Epidermal melanocyte (primary cell): ENCODE measurements at regions not wholly inside any gene's neighbourhood (a gene's known extent, or its start where the extent isn't known, plus 50 kb on each side); places are given as distances from the start of the nearest gene placed in this dataset.

Experiments
- DNase-seq: peaks from one replicate; pipeline ENCODE4 v3.0.0; 2011; ENCODE audit warnings: low spot score; ENCODE audit not compliant: insufficient read length

DNA sequence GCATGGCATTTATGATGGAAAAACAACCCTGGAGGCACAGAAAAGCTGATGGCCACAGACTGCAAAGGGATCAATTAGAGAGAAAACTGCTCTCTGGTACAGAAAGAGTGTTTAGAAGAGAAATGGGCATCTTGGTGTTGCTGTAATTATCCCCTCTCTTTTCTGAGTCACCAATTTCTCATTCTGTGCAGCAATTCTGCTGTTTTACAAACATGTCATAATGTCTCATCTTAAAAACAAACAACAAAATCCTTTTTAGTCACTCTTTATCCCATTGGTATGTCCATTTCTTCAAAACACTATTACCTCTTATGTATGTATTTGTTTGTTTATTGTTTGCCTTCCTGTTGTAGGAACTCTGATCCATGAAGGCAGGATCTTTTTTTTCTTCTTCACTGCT is 73.9 kb upstream of the HK2 start:
- DNase-seq, result no peak

DNA sequence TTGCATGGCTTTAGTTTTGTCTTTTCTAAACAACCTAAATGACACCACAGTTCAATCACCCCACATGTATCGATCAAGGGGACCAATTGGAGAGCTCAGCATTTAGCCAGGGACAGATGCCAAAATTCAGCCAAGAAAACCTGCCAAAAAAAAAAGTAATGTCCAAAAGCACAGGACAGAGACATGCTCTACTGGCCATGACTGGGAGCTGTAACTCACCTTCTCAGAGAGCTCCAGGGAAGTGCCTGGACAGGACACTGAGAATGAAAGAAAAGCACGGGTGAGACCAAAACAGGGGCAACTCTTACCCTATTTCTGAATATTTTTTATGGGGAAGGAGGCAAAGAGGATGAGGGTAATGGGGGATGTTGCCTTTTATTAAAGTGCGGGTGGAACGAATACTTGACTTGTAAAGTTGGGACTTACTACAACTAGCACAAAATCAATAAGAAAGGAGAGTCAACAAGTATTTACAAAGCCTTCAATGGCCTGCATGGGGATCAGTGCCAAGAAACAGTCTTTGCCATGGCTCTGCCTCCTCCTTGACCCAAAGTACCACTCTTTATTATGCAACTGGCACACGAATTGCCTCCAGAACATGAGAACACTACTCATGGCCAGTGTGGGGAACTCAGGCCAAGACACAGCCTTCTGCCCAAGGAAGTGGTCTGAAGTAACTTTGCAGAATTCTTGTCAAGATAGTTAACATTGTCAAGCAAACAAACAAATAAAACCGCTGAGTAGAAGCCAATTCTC is 72.9 kb upstream of the HK2 start:
- no peak for DNase-seq

DNA sequence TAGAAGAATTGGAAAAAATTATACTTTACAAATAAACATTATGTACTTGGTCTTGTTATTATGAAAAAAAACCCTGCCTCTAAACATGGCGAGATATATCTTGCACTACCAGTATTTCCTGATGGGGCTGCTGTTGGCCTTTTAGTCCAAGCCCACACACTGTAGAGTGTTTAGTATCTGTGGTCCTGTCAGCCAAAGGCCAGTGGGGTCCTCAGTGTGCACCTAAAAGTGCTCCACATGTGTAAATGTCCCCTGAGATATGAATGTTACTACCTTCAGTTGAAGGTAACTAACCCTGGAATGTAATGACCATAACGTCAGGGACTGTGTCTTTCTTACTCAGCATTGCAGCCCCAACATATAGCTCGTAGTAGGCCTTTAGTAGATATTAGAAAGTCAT is 71.1 kb upstream of the HK2 start:
- no peak for DNase-seq

DNA sequence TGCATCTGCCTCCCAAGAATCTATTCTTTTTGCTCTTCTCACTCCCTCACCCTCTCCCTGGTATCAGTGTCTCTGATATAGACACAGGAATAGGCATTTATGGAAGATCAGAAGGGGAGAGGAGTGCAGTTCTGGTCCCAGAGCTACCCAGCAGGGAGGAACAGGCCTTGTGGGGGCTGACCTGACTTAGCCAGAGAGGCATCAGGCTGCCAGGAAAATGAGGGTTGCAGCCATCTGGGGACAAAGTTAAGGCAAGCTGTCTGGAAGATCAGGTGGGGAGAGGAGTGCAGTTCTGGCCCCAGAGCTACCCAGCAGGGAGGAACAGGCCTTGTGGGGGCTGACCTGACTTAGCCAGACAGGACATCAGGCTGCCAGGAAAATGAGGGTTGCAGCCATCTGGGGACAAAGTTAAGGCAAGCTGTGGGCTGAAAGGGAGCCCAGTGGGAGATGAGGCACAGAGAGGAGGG is 69.9 kb upstream of the HK2 start:
- DNase-seq, result no peak

DNA sequence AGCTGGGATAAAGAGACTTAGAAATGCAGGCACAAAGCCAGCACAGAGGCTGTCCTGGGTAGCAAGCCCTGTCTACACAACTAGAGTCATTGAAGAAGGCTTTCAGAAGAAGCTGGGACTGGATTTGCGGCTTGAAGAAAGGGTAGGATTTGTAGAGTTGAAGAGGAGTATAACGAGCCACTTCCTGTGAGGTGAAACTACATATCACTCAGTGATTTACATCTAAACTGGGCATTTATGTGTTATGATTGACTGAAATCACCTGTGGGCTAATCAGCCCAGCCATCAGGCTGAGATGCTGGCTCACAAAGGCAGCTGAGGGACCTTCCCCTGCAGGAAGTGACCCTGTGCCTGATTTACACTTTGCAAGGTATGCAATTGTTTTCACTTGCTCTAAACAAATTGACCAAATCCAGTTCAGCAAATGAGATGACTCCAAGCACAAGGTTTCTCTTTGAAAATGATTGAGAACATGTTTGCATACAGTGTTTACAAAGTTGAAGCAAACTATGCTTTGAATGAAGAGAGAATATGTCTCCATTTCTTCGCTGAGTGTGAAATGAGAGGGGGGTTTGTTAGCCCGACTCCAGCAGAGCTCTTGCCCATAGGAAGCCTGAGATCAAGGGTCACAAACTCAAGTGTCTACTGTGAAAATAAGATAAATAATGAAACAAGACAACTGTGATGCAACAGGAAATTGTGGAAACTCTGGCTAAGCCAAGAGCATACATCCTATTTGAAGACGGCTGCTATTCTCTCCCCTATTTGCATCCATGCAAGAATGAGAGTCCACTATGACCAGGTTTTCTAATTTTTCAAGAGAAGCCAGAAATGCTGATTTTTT is 69.3 kb upstream of the HK2 start:
- DNase-seq, result no peak

DNA sequence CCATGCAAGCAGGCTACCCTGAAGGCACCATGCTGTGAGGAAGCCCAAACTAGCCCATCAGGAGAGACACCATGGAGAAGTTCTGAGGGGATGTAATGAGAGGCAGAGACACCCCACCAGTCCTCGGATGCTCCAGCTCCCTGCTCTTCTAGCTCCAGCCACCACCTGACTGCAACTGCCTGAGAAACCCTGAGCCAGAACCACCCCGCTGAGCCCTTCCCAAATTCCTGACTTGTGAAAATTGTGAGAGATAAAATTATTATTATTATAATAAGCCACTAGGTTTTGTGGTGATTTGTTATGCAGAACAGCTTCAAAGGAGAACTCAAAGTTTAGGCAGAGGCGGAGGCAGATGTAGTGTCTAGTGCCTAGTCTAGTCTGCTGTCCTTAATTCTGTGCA is 67.1 kb upstream of the HK2 start:
- no peak for DNase-seq

DNA sequence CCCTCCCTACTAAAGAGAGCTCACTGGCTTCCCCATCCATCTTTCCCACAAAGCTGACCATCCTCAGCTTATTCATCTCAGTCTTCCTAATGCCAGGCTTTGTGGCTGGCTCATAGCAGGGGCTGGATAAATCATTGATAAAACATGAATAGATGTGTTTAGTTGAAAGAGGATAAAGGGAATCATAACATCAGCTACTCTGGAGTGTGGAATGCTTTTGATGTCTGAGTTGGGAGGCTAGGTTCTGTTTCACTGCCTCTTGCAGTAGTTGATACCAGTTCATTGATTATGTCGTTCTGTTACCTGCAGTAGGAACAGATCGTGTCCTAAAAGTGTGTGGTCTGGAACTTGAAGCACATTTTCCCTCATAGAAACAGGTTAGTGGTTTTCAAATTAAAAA is 66.3 kb upstream of the HK2 start:
- DNase-seq, result no peak

DNA sequence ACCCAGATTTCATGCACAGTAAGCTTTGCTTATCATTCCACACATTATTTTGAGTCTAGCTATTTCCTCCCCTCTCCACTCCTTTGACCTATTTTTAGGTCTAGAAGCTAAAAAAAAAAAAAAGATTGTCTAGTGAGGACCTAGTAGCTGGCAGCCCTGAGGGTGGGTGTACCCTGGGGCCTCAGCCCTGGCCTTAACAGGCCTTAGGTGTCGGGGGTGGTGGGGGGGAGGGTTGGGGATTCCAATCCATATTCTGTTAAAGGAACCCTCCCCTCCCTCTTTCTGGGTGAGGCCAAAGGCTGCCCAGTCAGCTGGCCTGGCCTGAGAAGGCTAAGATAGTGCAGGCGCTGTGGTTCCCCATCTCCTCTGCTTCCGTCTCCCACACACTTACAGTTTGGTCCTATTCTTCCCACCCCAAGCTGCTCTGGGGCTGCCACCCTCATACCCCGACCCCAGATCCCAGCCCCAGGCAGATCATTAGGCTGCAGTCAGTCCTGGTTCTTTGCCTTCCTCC is 65.5 kb upstream of the HK2 start:
- DNase-seq, result no peak

DNA sequence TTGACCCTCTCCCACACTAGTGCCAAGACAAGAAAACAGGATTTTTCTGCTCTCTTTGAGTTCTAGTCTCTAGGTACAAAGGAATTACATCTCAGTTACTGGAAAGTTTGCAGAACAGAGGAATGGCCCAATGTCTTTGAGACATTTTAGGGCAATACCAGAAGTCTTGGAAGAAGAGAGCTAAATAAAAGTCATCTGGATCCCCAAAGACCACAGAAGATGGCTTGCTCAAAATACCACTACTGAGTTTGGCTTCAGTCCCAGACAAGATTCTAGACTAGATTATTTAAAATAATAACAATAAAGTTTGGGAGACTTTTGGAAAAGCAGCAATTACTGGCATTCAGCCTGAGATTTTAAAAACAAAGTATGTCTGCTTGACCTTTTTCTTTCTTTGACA is 61.9 kb upstream of the HK2 start:
- DNase-seq, result no peak

DNA sequence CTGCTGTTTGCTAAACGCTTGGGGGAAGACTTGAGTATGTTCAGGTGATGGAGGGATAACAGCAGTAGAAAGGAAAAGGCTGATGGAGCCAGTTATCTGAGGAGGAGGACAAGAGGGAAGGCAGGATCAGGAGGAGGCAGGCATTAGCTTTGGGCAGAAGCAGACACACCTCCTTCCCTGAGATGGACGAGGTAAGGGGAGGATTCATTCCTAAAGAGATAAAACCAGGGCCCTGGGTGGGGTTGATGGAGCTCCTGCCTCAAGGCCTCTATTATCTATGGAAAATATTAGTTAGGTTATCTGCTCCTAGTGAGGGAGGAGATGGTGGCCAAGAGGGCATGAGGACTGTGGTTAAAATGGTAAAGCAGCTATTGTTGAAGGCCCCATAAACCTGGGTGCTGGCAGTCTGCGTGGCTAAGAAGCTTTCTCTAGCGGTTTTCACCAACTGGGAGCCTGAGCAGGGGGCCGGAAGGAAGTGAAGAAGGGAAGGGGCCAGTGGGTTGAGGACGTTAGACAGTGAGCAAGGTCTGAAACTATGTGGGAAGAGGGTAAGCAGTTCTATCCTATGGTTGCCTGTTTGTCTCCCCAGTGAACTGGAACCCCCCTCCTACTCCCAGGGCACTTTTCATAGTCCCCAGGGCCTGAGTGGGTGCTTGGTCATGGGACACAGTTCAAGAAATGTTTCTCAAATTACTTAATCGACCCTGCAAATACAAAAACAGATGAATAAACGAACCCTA is 56.6 kb upstream of the HK2 start:
- no peak for DNase-seq

DNA sequence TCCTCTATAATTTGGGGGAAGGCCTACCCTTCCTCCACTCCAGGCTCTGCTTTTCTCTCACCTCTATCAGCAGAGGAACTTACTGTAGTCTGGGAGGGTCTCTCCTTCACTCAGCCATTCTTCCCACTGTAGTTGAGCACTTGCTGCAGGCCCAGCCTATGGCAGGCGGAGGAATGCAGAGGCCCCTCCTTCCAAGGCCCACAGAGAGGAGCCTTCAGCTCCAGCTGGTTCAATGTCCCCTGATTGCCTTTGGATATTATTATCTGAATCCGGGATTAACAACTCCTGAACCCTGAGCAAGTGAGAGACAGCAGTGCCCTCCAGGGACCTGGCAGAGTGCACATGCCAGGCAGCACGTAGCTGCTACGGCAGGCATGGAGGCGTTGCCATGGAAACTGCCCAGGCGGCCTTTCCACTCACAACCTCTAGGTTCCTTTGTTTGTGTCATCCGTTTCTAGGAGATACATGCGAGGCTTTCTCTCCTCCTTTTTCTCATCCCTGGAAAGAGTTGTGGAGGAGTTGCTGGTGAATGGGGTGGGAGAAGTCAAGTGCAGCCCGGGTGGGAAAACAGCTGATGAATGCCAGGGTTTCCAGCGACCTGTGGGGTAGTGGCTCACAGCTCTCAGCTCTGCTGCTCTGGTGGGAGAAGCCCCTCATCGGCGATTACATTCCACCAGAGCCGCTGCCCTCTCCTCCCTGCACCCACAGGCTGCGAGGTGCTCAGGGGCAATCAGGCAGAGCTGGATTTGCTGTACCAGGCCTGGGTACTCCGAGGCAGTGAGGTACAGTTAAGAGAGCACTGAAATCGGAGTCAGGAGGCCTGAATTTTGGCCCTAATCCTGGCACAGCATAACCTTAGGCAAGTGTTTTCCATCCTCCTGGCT is 55.3 kb upstream of the HK2 start:
- DNase-seq, result no peak

DNA sequence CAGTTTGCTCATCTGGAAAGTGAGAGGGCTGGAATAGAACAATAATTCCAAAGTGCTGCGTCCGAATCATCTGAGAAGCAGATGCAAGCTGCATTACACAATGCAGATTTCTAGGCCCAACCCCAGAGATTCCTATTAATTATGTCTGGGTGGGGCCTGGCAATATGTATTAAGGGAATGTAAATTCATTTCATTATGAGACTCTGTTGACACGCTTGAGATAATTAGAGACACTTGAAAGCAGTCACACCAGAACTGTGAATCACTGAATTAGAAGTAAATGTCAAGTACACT is 54.7 kb upstream of the HK2 start:
- no peak for DNase-seq

DNA sequence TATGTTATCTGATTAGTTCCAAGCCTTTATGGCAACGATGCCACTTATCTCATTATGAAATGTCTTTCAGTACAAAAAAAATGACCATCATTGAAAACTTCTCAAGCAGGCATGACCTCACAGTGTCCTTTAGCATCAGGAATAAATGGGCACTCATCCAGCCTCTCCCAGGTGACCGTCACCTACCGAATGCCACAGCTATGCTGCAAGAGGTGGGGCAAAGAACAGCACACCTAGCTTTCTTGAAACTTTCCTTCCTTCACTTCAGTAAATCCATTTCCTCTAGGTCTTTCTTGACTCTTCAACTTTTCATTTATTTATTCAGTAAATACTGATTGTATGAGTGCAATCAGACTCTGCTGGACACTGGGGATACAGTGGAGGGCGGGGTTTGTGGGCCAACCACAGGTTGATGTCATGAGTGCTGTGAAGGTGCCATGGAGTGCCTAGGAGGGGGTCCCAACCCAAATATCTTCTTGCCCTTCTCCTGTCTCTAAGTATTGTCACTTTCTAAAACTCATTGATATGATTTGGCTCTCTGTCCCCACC is 54.3 kb upstream of the HK2 start:
- DNase-seq, result no peak
